Upper lobe of left lung (tissue), 4 donors: ENCODE measurements at regions not wholly inside any gene's neighbourhood (a gene's known extent, or its start where the extent isn't known, plus 50 kb on each side); places are given as distances from the start of the nearest gene placed in this dataset.

Experiments used
- CTCF ChIP-seq, 6 experiments: fragments of 450-650 bp in 4 of 6; fragments of 200-600 bp in 2 of 6; sonication (generic) in 2 of 6; IDR thresholded peaks; one replicate each; pipeline ENCODE4 v1.5.1; 2016 to 2019; ENCODE audit warnings: antibody characterized with exemption in 6 of 6
- POLR2A ChIP-seq, 4 donors: fragments of 450-650 bp; IDR thresholded peaks; one replicate each; pipeline ENCODE4 v1.5.1; 2016 to 2017; ENCODE audit warnings: antibody characterized with exemption in 4 of 4, mild to moderate bottlenecking in 2 of 4

DNA sequence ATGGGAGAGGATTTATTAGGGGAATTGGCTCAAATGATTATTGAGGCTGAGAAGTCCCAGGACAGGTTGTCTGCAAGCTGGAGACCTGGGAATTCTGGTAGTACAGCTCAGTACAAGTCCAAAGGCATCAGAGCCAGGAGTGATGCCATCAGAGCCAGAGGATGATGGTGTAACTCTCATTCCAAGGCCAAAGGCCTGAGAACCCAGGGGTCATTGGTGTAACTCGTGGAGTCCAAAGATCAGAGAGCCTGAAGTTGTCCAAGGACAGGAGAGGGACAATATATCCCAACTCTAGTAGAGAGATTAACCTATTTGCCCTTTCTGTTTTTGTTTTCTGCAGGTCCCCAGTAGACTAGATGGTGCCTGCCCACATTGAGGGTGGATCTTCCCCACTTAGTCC lies 134.3 kb downstream of the MAP3K21 start:
- no peak for TF ChIP-seq CTCF (IDR thresholded peaks at IDR 0.05)
- TF ChIP-seq POLR2A (IDR thresholded peaks at IDR 0.05): no peak
